Endothelial cell of umbilical vein (primary cell): ENCODE measurements at regions not wholly inside any gene's neighbourhood (a gene's known extent, or its start where the extent isn't known, plus 50 kb on each side); places are given as distances from the start of the nearest gene placed in this dataset.

Experiments
- BruUV-seq: library from RNA; stranded (reverse); fragments of 400-500 nt; replicated peaks from 2 replicates; lab custom pipeline; 2021; lab: Mats Ljungman, UMichigan
- CTCF ChIA-PET: fragments of 300-600, 350-600 bp; sonication (Branson Sonifier 250); formaldehyde crosslinking; loops from one replicate; lab custom pipeline; 2021; ENCODE audit warnings: antibody characterized with exemption, inconsistent platforms; lab: Charles Lee
- POLR2A ChIA-PET: fragments of 300-600, 350-600 bp; sonication (Branson Sonifier 250); formaldehyde crosslinking; loops from one replicate; lab custom pipeline; 2021; ENCODE audit warnings: antibody characterized with exemption, inconsistent platforms; lab: Charles Lee
- DNase-seq: peaks from one replicate; pipeline ENCODE4 v3.0.0-alpha.2; 2011; ENCODE audit warnings: low read depth, low spot score
- FAIRE-seq: peaks from 2 replicates; lab custom pipeline; 2011; peaks lifted over from hg19 to GRCh38; lab: Jason Lieb, UNC
- H2AFZ ChIP-seq: 2 replicates; pipeline ENCODE4 v1.6.0; 2012; ENCODE audit warnings: low read depth, low read length, control low read depth, inconsistent platforms
- H3K27ac ChIP-seq: 2 replicates; pipeline ENCODE4 v1.5.1; 2011; ENCODE audit warnings: low read depth, mild to moderate bottlenecking, control low read depth, low read length, moderate library complexity; ENCODE audit not compliant: insufficient read depth
- H3K27me3 ChIP-seq, 2 experiments: 2 replicates each; pipeline versions ENCODE4 v1.6.0 to v1.6.1; 2011; ENCODE audit warnings: low read length in 2 of 2, mixed read lengths in 1 of 2; ENCODE audit not compliant: control insufficient read depth in 2 of 2, insufficient read depth in 2 of 2
- H3K36me3 ChIP-seq, 2 experiments: 2 replicates in 1 of 2; 3 replicates in 1 of 2; pipeline ENCODE4 v1.5.1; 2011; ENCODE audit warnings: low read length in 2 of 2, mild to moderate bottlenecking in 1 of 2, moderate library complexity in 1 of 2; ENCODE audit not compliant: control insufficient read depth in 2 of 2, insufficient read depth in 2 of 2; ENCODE audit errors: extremely low read depth in 1 of 2
- H3K4me1 ChIP-seq: 3 replicates; pipeline ENCODE4 v1.5.1; 2011; ENCODE audit warnings: mild to moderate bottlenecking, low read length; ENCODE audit not compliant: control insufficient read depth, insufficient read depth; ENCODE audit errors: extremely low read depth
- H3K4me2 ChIP-seq: 2 replicates; pipeline ENCODE4 v1.6.1; 2011; ENCODE audit warnings: low read length, control low read depth, mixed read lengths; ENCODE audit not compliant: insufficient read depth
- H3K4me3 ChIP-seq, 3 experiments: fragments of 200-600 bp in 1 of 3; sonication (generic), shearing (Covaris generic) in 1 of 3; replicated peaks in 1 of 3; 2 replicates each; pipeline ENCODE4 v1.5.1; 2011 to 2016; ENCODE audit warnings: control low read depth in 3 of 3, low read length in 3 of 3, mild to moderate bottlenecking in 2 of 3, inconsistent platforms in 1 of 3, low read depth in 1 of 3, moderate library complexity in 1 of 3; ENCODE audit not compliant: insufficient read depth in 1 of 3
- H3K79me2 ChIP-seq: 2 replicates; pipeline ENCODE4 v1.6.0; 2012; ENCODE audit warnings: low read length, inconsistent platforms; ENCODE audit not compliant: control insufficient read depth, insufficient read depth
- H3K9ac ChIP-seq: replicated peaks from 2 replicates; pipeline ENCODE3; 2011; ENCODE audit warnings: low read length, control low read depth; ENCODE audit not compliant: insufficient read depth; ENCODE audit errors: extremely low read depth
- H3K9me1 ChIP-seq: replicated peaks from 3 replicates; pipeline ENCODE4 v1.6.0; 2011; ENCODE audit warnings: mild to moderate bottlenecking, low read length; ENCODE audit not compliant: control insufficient read depth, insufficient read depth; ENCODE audit errors: extremely low read depth
- H3K9me3 ChIP-seq: replicated peaks from 2 replicates; pipeline ENCODE4 v1.5.1; 2012; ENCODE audit warnings: low read length, inconsistent platforms; ENCODE audit not compliant: control insufficient read depth, insufficient read depth
- H4K20me1 ChIP-seq: replicated peaks from 2 replicates; pipeline ENCODE3; 2011; ENCODE audit warnings: mild to moderate bottlenecking, low read length; ENCODE audit not compliant: control insufficient read depth, insufficient read depth; ENCODE audit errors: extremely low read depth
- CTCF ChIP-seq, 2 donors: IDR thresholded peaks; 1 replicate in 1 of 2; 2 replicates in 1 of 2; pipeline ENCODE4 v1.5.1; 2011; ENCODE audit warnings: low read length in 2 of 2, mild to moderate bottlenecking in 2 of 2, moderate library complexity in 2 of 2, control low read depth in 1 of 2, inconsistent platforms in 1 of 2, low read depth in 1 of 2; ENCODE audit not compliant: insufficient read depth in 1 of 2; ENCODE audit errors: extremely low read depth in 1 of 2
- EZH2 ChIP-seq: IDR thresholded peaks from 2 replicates; pipeline ENCODE4 v1.6.1; 2012; ENCODE audit warnings: borderline replicate concordance, low read depth, mild to moderate bottlenecking, moderate library complexity, low read length, inconsistent platforms; ENCODE audit not compliant: severe bottlenecking
- FOS ChIP-seq: IDR thresholded peaks from 2 replicates; pipeline ENCODE4 v1.6.1; 2011; ENCODE audit warnings: mild to moderate bottlenecking, low read length, moderate library complexity, borderline replicate concordance; ENCODE audit not compliant: insufficient read depth
- GATA2 ChIP-seq: IDR thresholded peaks from 2 replicates; pipeline ENCODE4 v1.7.0; 2011; ENCODE audit warnings: low read depth, mild to moderate bottlenecking, moderate library complexity, mixed read lengths, low read length; ENCODE audit not compliant: insufficient read length, insufficient read depth
- JUN ChIP-seq: IDR thresholded peaks from 2 replicates; pipeline ENCODE4 v1.6.1; 2011; ENCODE audit warnings: borderline replicate concordance, low read depth; ENCODE audit not compliant: insufficient read length, insufficient read depth
- MAX ChIP-seq: IDR thresholded peaks from 2 replicates; pipeline ENCODE4 v1.6.1; 2011; ENCODE audit not compliant: insufficient read depth, insufficient read length
- MYC ChIP-seq: IDR thresholded peaks from one replicate; pipeline ENCODE4 v1.6.1; 2011; ENCODE audit warnings: mild to moderate bottlenecking, low read depth, low read length
- POLR2A ChIP-seq: IDR thresholded peaks from 2 replicates; pipeline ENCODE4 v1.6.1; 2012; ENCODE audit warnings: low read depth, mild to moderate bottlenecking, control low read depth, low read length
- POLR2AphosphoS5 ChIP-seq: IDR thresholded peaks from 2 replicates; pipeline ENCODE4 v1.6.1; 2012; ENCODE audit warnings: low read depth, mild to moderate bottlenecking, control low read depth, low read length, moderate library complexity; ENCODE audit not compliant: insufficient read depth
- dilution Hi-C: fragments of 300-500 bp; cut with MboI; formaldehyde crosslinking; loops from one replicate; pipeline ENCODE4 v1.15.0; 2019; ENCODE audit warnings: low sequenced_read_pairs; ENCODE audit not compliant: extremely low pct_ligation_motif_present
- intact Hi-C: fragments of 100-400 bp; cut with micrococcal nuclease; formaldehyde crosslinking; loops from one replicate; pipeline ENCODE4 v1.10.0; 2022

DNA sequence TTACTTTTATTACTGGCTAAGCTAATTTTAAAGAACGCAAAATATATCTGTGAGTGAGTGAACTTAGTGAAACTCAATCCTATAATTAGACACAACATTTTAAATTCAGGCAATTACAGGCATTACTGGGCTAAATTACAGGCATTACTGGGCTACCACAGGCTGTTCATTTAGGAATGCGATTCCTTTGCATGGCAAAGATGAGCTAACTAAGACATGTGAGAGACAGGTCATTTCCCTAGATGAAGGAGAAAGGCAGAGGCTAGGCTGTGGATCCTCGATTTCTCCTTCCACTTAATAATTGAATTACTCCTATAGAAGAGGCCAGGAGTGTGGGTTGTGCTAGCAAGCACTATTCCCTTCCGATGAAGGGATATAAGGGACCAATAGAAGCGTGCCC, 429.4 kb upstream of the LMO3 start:
- TF ChIP-seq POLR2A (no peak), MAX (no peak), MYC (no peak), POLR2AphosphoS5 (no peak), CTCF (IDR thresholded peaks at IDR 0.05; ENCODE audit: extremely low read depth in 1 of 2, insufficient read depth in 1 of 2, low read depth in 1 of 2, low read length in 2 of 2) (no peak), EZH2 (no peak), GATA2 (no peak), FOS (no peak), JUN (no peak)
- POLR2A ChIA-PET: no interaction called here
- Histone ChIP-seq H3K27ac (no peak overlapping the region), H3K27me3 (no peaks in the 10 kb centered on the region), H3K4me2 (no peak overlapping the region), H3K4me1 (no peaks in the 10 kb centered on the region), H3K79me2 (no peaks in the 10 kb centered on the region), H3K9ac (no peak overlapping the region), H3K36me3 (no peaks in the 10 kb centered on the region), H3K9me1 (no peaks in the 10 kb centered on the region), H3K4me3 (no peak overlapping the region), H3K9me3 (peaks cover 3% of the 10 kb centered on the region), H4K20me1 (no peaks in the 10 kb centered on the region), H2AFZ (no peak overlapping the region)
- DNase-seq (no peak), FAIRE-seq (no peak)
- dilution Hi-C loops: no loop called here
- CTCF ChIA-PET: no interaction called here
- BruUV-seq: no TSS peak
- intact Hi-C loops: no loop called here
